Osteoblast (primary cell): ENCODE measurements at regions not wholly inside any gene's neighbourhood (a gene's known extent, or its start where the extent isn't known, plus 50 kb on each side); places are given as distances from the start of the nearest gene placed in this dataset.

Experiments
- DNase-seq: peaks from one replicate; pipeline ENCODE4 v3.0.0; 2011; ENCODE audit warnings: low spot score, mixed read lengths; ENCODE audit not compliant: insufficient read length; ENCODE audit errors: missing footprints
- H2AFZ ChIP-seq: 2 replicates; pipeline ENCODE4 v1.6.0; 2011; ENCODE audit warnings: mild to moderate bottlenecking, low read length
- H3K27ac ChIP-seq: 2 replicates; pipeline ENCODE4 v1.5.1; 2011; ENCODE audit warnings: mild to moderate bottlenecking, low read depth, low read length, moderate library complexity
- H3K27me3 ChIP-seq: 2 replicates; pipeline ENCODE4 v1.6.0; 2012; ENCODE audit warnings: mild to moderate bottlenecking, control low read depth, inconsistent platforms, low read length, moderate library complexity; ENCODE audit not compliant: insufficient read depth
- H3K36me3 ChIP-seq: 2 replicates; pipeline ENCODE4 v1.5.1; 2011; ENCODE audit warnings: mild to moderate bottlenecking, low read length, control low read depth, moderate library complexity; ENCODE audit not compliant: insufficient read depth
- H3K4me1 ChIP-seq: 2 replicates; pipeline ENCODE4 v1.5.1; 2011; ENCODE audit warnings: mild to moderate bottlenecking, low read length, control low read depth, moderate library complexity; ENCODE audit not compliant: insufficient read depth
- H3K4me2 ChIP-seq: 2 replicates; pipeline ENCODE4 v1.6.0; 2011; ENCODE audit warnings: mild to moderate bottlenecking, low read length; ENCODE audit not compliant: insufficient read depth
- H3K4me3 ChIP-seq: fragments of 200-600 bp; sonication (generic); 3 replicates; pipeline ENCODE4 v1.5.1; 2012; ENCODE audit warnings: mild to moderate bottlenecking, low read length, inconsistent platforms; ENCODE audit not compliant: insufficient read depth
- H3K79me2 ChIP-seq: 2 replicates; pipeline ENCODE4 v1.6.0; 2012; ENCODE audit warnings: mild to moderate bottlenecking, low read length, control low read depth, inconsistent platforms; ENCODE audit not compliant: insufficient read depth
- H3K9me3 ChIP-seq: 2 replicates; pipeline ENCODE4 v1.5.1; 2011; ENCODE audit warnings: low read depth, low read length, control low read depth
- H4K20me1 ChIP-seq: 2 replicates; pipeline ENCODE4 v1.6.0; 2012; ENCODE audit warnings: mild to moderate bottlenecking, low read length, control low read depth; ENCODE audit not compliant: insufficient read depth
- CTCF ChIP-seq: IDR thresholded peaks from 2 replicates; pipeline ENCODE4 v1.5.1; 2011; ENCODE audit warnings: mild to moderate bottlenecking, low read depth, low read length, moderate library complexity; ENCODE audit errors: extremely low read depth

- no peaks in the 10 kb centered on the region for H3K4me1 ChIP-seq
- no peak overlapping the region for H3K27ac ChIP-seq
- H3K4me3 ChIP-seq, result no peak overlapping the region
- peaks cover 4% of the 10 kb centered on the region for H3K27me3 ChIP-seq
- no peak for DNase-seq
- H2AFZ ChIP-seq, result no peak overlapping the region
- no peak overlapping the region for H3K4me2 ChIP-seq
- H4K20me1 ChIP-seq, result no peaks in the 10 kb centered on the region
- no peaks in the 10 kb centered on the region for H3K9me3 ChIP-seq
- no peaks in the 10 kb centered on the region for H3K36me3 ChIP-seq
- H3K79me2 ChIP-seq, result no peaks in the 10 kb centered on the region
- TF ChIP-seq CTCF, result no peak
These were observed 73.3 kb upstream of the WAC start for GRCh38 chr10:28459453-28460144.

- Histone ChIP-seq H3K4me3 (no peak overlapping the region), H3K9me3 (no peaks in the 10 kb centered on the region), H3K27me3 (peaks cover 4% of the 10 kb centered on the region), H4K20me1 (no peaks in the 10 kb centered on the region), H3K27ac (no peak overlapping the region), H3K4me2 (no peak overlapping the region), H3K79me2 (no peaks in the 10 kb centered on the region), H2AFZ (no peak overlapping the region), H3K4me1 (no peaks in the 10 kb centered on the region), H3K36me3 (no peaks in the 10 kb centered on the region)
- no peak for TF ChIP-seq CTCF
- no peak for DNase-seq
These were observed 69.8 kb upstream of the WAC start for GRCh38 chr10:28463141-28463540.

GRCh38 chr10:28463676-28464395, 69.1 kb upstream of the WAC start:
- DNase-seq, result peak; percentile 56
- no peak for TF ChIP-seq CTCF
- H3K4me3 ChIP-seq, result no peak overlapping the region

GRCh38 chr10:28467615-28468014, 65.3 kb upstream of the WAC start:
- Histone ChIP-seq H3K79me2 (no peaks in the 10 kb centered on the region), H3K27ac (no peak overlapping the region), H3K4me3 (no peak overlapping the region), H3K9me3 (no peaks in the 10 kb centered on the region), H3K27me3 (peaks cover 12% of the 10 kb centered on the region), H2AFZ (no peak overlapping the region), H4K20me1 (no peaks in the 10 kb centered on the region), H3K4me1 (no peaks in the 10 kb centered on the region), H3K36me3 (no peaks in the 10 kb centered on the region), H3K4me2 (no peak overlapping the region)
- TF ChIP-seq CTCF, result no peak
- no peak for DNase-seq

More at GRCh38 chr10:28463676-28464395, 69.1 kb upstream of the WAC start:
- Histone ChIP-seq H3K27ac (no peak overlapping the region), H4K20me1 (no peaks in the 10 kb centered on the region), H3K4me2 (no peak overlapping the region), H3K79me2 (no peaks in the 10 kb centered on the region), H3K36me3 (no peaks in the 10 kb centered on the region), H3K9me3 (no peaks in the 10 kb centered on the region), H2AFZ (no peak overlapping the region), H3K27me3 (peaks cover 4% of the 10 kb centered on the region), H3K4me1 (no peaks in the 10 kb centered on the region)
